Muscle of arm (tissue), 1 donor: ENCODE measurements at regions not wholly inside any gene's neighbourhood (a gene's known extent, or its start where the extent isn't known, plus 50 kb on each side); places are given as distances from the start of the nearest gene placed in this dataset.

Experiments used
- DNase-seq: peaks from one replicate; pipeline ENCODE4 v3.0.0-alpha.2; 2013

DNA sequence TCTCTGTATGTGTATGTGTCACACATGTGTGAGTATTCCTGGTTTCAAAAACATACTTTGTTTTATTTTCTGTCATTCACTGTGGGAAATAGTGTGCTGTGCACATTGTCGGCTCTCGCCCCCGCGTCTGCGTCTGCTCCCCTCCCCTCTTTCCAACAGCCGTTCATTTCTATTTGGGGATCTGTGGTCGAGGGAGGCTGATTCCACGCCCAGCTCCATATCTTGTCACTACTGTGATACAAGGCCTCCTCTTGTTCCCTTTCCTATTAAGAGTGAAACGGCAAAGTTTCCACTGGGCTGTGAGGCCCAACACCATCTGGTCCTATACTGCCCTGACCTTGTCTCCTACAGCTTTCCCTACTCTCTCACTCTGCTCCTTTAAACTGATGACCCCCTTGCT is 172.5 kb upstream of the LRIG1 start:
- peak; percentile 26 for DNase-seq

DNA sequence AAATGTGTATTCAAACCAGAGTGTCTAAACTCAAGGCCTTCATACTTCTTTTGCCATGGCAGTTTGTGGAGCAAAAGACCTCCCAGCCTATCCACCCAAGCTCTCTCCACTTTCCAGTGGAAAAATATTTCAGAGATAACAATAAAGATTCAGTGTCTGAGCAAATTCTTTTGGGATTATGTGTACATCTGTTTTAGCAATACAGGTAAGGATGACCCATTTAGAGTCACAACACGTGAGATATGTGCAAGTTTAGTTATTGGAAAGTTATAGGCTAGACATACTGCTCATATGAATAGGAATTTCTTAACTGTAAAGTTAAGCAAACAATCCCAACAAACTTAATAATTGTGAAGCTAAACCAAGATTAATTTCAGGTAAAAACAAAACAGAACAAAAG is 174.5 kb upstream of the LRIG1 start:
- no peak for DNase-seq

DNA sequence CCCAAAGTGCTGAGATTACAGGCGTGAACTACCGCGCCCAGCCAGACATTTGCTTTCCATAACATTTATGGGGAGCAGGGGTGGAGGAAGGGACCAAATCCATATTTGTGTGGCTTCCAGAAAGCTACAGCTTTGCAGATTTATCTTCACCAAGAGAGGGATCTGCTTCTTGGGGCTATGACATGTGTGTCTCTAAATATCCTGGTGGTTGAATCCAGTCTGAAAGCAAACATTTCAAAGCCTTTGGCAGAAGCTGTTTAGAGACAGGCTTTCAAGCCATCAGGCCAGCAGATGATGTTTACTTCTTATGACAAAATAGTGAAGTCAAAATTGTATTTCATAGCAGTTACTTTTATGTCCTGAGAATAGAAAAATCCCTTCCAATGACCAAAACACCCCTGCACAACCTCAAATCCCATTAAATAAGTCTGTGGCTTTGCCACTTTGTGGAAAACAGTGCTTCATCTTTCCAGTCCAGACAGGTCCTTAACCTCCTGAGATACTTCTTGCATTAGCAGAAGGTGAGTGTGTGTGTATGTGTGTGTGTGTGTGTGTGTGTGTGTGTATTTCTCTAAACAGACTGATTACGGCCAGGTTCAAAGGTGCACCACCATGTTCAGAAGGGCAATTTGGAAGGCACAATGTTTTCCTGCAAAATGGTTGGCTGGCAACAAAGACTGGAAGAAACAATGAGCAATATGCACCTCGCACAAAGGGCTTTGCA is 191.4 kb upstream of the LRIG1 start:
- no peak for DNase-seq

DNA sequence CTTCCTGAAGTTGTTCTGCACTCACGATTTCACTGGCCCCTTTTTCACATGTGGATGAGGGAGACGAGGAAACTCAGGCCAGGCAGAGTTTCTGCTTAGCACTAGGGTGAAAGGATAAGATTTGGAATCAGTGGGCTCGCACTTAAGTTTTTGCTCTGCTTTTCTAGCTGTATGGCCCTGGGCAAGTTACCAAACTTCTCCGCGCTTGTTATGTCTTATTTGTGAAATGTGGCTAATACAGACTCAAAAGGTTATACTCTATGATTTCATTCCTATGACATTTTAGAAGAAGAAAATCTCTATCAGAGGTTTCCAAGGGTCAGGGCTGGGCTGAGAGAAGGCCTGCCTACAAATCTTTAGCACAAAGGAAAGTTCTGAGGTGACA is 191.9 kb upstream of the LRIG1 start:
- peak; percentile 29 for DNase-seq

GRCh38 chr3:66693461-66694031 is 192.7 kb upstream of the LRIG1 start:
- DNase-seq: peak; percentile 65

GRCh38 chr3:66702126-66702525 is 201.3 kb upstream of the LRIG1 start:
- no peak for DNase-seq

GRCh38 chr3:66703501-66703900 is 202.7 kb upstream of the LRIG1 start:
- no peak for DNase-seq

DNA sequence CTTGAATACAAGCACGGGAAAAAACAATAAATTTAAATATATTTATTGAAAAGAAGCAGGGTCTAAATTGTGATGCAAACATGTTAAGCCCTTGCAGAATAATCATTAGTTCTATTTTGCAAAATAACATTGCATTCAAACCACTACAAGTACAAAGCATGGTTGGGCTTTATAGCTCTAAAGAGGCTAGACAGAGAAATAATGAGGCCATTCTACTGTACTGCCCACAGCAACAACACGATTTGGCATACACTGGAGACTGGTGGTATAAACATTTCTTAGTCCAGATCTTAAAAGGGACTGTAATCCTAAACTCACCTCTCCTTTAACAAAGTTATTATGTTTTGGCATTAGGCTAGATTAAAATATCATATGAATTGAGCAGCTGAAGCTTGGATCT is 204.3 kb upstream of the LRIG1 start:
- no peak for DNase-seq

- DNase-seq: peak; percentile 69
These were observed 206.1 kb upstream of the LRIG1 start for GRCh38 chr3:66706890-66707289.

GRCh38 chr3:66709532-66709931 is 208.7 kb upstream of the LRIG1 start:
- DNase-seq: no peak

DNA sequence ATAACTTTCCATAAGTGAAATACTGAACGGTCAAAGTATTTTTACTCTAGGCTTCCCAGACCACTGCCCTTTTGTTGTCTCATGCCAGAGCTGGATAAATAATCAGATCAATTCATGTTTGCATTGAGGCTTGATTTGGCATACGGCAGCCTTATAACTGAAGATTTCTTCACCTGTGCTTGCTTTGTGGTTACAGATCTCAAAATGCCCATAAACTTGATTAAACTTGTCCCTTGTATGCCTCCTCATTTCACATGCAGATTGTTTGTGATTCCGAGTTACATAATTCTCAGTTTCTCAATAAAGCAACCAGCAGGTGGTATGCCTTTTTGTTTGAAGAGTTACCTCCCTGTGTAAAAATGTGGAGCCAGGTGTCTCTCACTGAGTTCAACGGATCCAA is 211.4 kb upstream of the LRIG1 start:
- DNase-seq: no peak

DNA sequence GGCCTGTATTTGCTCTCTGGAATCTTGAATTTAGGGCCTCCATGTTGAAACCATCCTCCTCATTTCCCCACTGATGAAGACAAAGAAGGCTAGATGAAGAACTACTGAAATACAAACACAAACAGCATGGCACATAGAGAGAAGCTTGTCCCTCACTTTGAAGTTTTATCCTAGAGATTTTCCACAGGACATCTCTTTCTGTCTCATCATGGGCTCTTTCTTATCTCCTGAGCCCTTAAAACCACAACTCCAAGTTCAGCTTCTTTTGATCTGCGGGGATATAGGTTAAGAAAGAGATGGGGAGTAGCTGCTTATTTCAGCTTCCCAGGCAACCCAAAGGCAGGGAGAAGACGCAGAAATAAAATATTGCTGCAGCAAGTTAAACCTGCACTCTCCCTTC is 213.1 kb upstream of the LRIG1 start:
- no peak for DNase-seq

DNA sequence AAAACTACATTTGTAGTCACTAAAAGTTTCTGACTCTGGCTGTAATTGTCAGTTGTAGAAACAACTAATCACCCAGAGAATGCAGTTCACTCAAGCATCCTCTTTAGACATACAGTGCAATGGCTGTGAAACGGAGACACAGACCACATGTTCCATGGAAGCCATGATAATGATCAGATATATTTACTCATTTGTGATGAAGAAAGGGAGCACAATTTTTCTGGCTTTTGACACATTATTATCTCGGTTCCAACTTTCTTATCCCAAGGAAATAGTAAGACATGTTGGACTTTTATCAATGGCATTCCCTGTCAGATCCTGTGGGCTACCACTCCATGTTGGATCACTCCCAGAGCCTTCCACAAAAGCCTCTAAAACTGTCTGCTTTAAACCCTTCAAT is 215.0 kb upstream of the LRIG1 start:
- DNase-seq: no peak

DNA sequence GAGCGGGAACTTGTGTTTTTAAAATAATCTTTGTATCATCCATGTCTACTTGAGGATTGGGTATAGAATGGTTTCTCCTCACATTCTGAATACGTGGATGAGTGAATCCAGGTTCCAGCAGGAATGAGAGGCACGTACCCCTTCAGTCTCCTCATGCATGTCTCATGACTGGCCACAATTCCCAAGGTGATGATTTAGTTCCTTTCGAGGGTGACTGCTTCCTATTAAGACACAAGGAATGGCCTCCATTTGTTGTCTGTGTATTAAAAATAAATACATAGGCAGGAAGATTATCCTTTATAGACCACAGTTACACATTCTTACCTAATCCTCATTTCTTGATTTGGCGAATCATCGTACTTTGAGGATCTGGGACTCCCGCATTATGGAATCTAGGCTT is 217.0 kb upstream of the LRIG1 start:
- no peak for DNase-seq

- no peak for DNase-seq
These were observed 219.1 kb upstream of the LRIG1 start for GRCh38 chr3:66719796-66720356.

- DNase-seq: no peak
These were observed 219.7 kb upstream of the LRIG1 start for GRCh38 chr3:66720508-66720907.

- DNase-seq: no peak
These were observed 221.9 kb upstream of the LRIG1 start for GRCh38 chr3:66722675-66723074.

DNA sequence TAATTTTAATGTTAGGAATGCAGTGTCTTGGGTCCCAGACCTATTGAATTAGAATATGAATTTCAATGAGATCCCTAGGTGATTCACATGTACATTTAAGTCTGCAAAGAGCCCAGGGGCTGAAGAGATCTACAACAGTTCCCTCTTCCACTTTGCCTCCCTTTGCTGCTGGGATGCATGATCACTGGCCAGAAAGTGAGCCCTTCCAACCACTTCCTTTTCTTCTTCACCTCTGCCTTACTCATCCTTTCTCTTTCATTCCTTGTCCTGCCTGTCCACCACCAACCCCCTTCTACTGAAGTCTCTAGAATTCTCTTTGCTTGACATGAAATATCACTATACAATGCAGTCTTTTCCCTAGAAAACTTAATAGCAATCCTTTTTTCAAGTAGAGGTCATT is 222.4 kb upstream of the LRIG1 start:
- no peak for DNase-seq

DNA sequence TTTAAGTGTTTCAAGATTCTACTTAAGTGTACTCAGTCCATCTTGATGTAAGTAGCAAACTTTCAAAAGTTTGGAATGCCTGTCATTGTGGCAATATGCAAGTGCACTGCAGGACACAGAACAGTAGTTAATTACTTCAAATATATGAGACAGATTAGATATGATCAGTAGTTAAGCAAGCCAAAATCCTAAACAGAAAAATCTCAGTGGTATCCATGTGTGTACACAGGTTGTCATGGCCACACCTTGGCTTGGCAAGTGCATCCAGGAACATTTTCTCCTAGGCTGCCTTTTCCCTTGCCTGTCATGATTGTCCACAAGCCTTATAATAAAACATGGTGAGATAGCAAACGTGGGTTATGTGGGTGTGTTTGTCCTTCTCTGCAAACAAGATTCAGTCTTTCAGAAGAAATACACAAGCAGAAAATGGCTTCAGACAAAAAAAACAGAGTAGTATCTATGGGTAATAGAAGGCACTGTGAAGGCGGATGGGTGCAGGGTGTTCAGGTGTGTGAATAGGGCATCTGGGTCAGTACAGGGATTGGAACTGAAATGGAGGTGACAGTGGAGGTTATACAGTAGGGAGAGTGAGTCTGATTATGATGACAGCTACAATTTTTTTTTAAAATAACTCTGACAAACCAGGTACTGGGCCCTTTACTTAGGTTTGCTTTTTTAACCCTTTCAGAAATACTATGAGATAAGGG is 229.0 kb upstream of the LRIG1 start:
- no peak for DNase-seq

DNA sequence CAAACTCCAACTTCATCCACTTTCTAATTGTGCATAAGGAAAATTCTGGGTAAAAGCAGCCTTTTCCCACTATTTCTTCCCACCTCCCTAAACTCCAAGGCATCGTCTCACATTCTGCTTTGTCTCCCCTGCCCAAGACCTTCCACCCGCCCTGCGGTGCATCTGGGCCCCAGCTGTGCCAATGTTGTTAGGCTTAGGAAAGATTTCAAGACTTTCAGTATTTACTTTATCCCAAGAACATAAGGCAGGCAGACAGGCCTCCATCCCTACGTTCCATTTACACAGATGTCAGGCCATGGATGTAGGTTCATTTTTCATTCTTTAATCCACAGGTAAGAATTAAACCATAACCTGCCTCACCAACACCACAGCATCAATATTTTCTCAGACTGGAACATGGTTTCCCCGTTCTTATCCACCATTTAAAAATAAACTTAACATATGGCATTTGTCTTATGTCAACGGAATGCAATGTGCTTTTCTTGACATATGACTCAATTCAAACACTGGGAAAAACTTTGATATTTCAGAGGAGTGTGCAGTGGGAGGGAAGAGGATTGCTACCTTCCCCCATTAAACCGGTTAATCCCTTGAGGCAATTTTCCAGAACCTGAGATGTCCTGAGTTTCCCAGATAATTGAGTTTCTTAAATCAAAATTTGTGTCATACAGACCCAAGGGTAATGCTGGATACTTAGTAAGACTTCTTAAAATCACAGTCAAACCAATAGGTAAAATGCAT is 238.0 kb upstream of the LRIG1 start:
- no peak for DNase-seq

DNA sequence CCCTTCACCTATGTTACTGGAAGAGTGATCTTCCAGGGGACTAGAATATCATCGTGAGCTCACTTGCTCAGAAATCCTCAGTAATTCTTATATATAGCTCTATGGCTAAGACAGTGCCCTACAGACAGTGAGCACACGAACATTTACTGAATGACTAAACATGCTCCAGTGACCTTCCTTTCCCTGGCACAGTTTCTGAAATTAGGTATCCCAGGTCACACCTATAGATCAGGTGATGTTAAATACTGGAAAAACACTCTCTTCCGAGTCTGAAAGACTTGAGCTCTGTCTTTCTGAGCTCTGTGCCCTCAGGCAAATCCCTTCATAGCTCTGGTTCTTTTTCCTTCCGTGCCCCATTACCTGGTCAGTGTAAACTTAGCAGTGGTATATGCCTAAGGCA is 239.4 kb upstream of the LRIG1 start:
- no peak for DNase-seq

- DNase-seq: no peak
These were observed 243.7 kb upstream of the LRIG1 start for GRCh38 chr3:66744521-66744920.
